CD4-positive, alpha-beta memory T cell (primary cell): ENCODE measurements at regions not wholly inside any gene's neighbourhood (a gene's known extent, or its start where the extent isn't known, plus 50 kb on each side); places are given as distances from the start of the nearest gene placed in this dataset.

Source experiments
- CTCF ChIA-PET: fragments of 350-600 bp; sonication (Branson Sonifier 250); formaldehyde crosslinking; loops from one replicate; lab custom pipeline; 2021; ENCODE audit warnings: inconsistent platforms; ENCODE audit not compliant: partially characterized antibody; lab: Charles Lee
- POLR2A ChIA-PET: fragments of 350-600 bp; sonication (Branson Sonifier 250); formaldehyde crosslinking; loops from one replicate; lab custom pipeline; 2021; ENCODE audit not compliant: partially characterized antibody; lab: Charles Lee
- DNase-seq, 5 donors: peaks; one replicate each; pipeline versions ENCODE4 v3.0.0 to v3.0.0-alpha.2; 2020 to 2022; ENCODE audit warnings: mixed read lengths in 1 of 5
- H3K27ac ChIP-seq: one replicate; pipeline ENCODE4 v1.7.0; 2013; ENCODE audit warnings: low read depth, low read length
- H3K27me3 ChIP-seq: 2 replicates; pipeline ENCODE4 v1.7.0; 2013; ENCODE audit warnings: mild to moderate bottlenecking, low read length, moderate library complexity; ENCODE audit not compliant: insufficient read depth
- H3K36me3 ChIP-seq: 2 replicates; pipeline ENCODE4 v1.7.0; 2013; ENCODE audit warnings: mild to moderate bottlenecking, low read length, moderate library complexity; ENCODE audit not compliant: insufficient read depth
- H3K4me1 ChIP-seq: 2 replicates; pipeline ENCODE4 v1.7.0; 2013; ENCODE audit warnings: mild to moderate bottlenecking, low read length, moderate library complexity; ENCODE audit not compliant: insufficient read depth
- H3K4me3 ChIP-seq, 2 donors: one replicate each; pipeline ENCODE4 v1.7.0; 2013; ENCODE audit warnings: low read length in 2 of 2, mild to moderate bottlenecking in 1 of 2
- H3K9me3 ChIP-seq, 2 donors: one replicate each; pipeline ENCODE4 v1.7.0; 2013; ENCODE audit warnings: low read length in 2 of 2, control low read depth in 1 of 2; ENCODE audit not compliant: control insufficient read depth in 1 of 2
- H3K27ac Mint-ChIP-seq, 7 donors: one replicate each; pipeline ENCODE4 v1.8.0; 2020 to 2021; ENCODE audit warnings: mixed read lengths in 7 of 7, mild to moderate bottlenecking in 6 of 7, inconsistent platforms in 3 of 7, moderate library complexity in 3 of 7
- H3K27me3 Mint-ChIP-seq, 2 donors: one replicate each; pipeline ENCODE4 v1.8.0; 2020 to 2021; ENCODE audit warnings: mixed read lengths in 2 of 2
- H3K36me3 Mint-ChIP-seq, 2 donors: one replicate each; pipeline ENCODE4 v1.8.0; 2020 to 2021; ENCODE audit warnings: mixed read lengths in 2 of 2, inconsistent platforms in 1 of 2, mild to moderate bottlenecking in 1 of 2
- H3K4me1 Mint-ChIP-seq, 4 donors: one replicate each; pipeline ENCODE4 v1.8.0; 2020 to 2021; ENCODE audit warnings: mixed read lengths in 4 of 4, mild to moderate bottlenecking in 1 of 4
- H3K4me3 Mint-ChIP-seq, 8 donors: one replicate each; pipeline ENCODE4 v1.8.0; 2020 to 2021; ENCODE audit warnings: mixed read lengths in 8 of 8, mild to moderate bottlenecking in 7 of 8, moderate library complexity in 6 of 8, inconsistent platforms in 3 of 8
- H3K9me3 Mint-ChIP-seq, 8 donors: one replicate each; pipeline ENCODE4 v1.8.0; 2020 to 2021; ENCODE audit warnings: mixed read lengths in 8 of 8, mild to moderate bottlenecking in 5 of 8, inconsistent platforms in 3 of 8, moderate library complexity in 1 of 8
- intact Hi-C: fragments of 100-400 bp; cut with micrococcal nuclease; formaldehyde crosslinking; loops from one replicate; pipeline ENCODE4 v1.15.1; 2023

DNA sequence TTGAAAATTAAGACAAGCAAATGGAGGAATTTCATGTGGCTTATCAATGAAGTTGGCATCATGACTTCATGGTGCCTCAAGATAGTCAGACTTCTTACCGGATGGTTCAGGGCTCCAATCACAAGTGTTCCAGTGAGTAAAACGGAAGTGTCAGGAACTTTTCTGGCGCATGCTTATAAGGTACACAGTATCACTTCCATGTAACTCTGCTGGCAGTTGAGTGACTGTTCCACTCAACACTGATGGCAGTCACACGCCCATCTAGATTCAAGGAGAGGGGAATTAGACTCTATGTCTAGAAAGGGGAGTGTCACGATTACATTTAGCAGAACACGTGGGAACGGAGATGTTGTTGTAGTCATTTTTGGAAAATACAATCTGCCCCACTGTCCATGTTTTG is 114.3 kb downstream of the KCTD15 start:
- H3K4me3 ChIP-seq: no peak overlapping the region
- POLR2A ChIA-PET: no interaction called here
- no peaks in the 10 kb centered on the region for H3K36me3 Mint-ChIP-seq
- no peak for DNase-seq
- H3K9me3 ChIP-seq: no peaks in the 10 kb centered on the region
- no peak overlapping the region for H3K27ac ChIP-seq
- no peak overlapping the region for H3K27ac Mint-ChIP-seq
- no peaks in the 10 kb centered on the region for H3K36me3 ChIP-seq
- CTCF ChIA-PET: no interaction called here
- H3K4me3 Mint-ChIP-seq: no peak overlapping the region
- no peaks in the 10 kb centered on the region for H3K4me1 ChIP-seq
- H3K27me3 ChIP-seq: no peaks in the 10 kb centered on the region
- H3K27me3 Mint-ChIP-seq: peaks cover 30 to 38% of the 10 kb centered on the region in 2 donors
- H3K4me1 Mint-ChIP-seq: peaks cover 0 to 7% (median 0%) of the 10 kb centered on the region in 4 donors
- H3K9me3 Mint-ChIP-seq: peaks cover 0 to 2% (median 1%) of the 10 kb centered on the region in 8 donors
- intact Hi-C loops: no loop called here

GRCh38 chr19:33914599-33914998 is 117.9 kb downstream of the KCTD15 start:
- Mint-ChIP-seq H3K27ac (no peak overlapping the region), H3K36me3 (no peaks in the 10 kb centered on the region)
- no peak overlapping the region for H3K27ac ChIP-seq

GRCh38 chr19:33916792-33917191 is 120.1 kb downstream of the KCTD15 start:
- POLR2A ChIA-PET: no interaction called here
- H3K27me3 Mint-ChIP-seq: peaks cover 14 to 35% of the 10 kb centered on the region in 2 donors
- CTCF ChIA-PET: no interaction called here

More at GRCh38 chr19:33914599-33914998, 117.9 kb downstream of the KCTD15 start:
- CTCF ChIA-PET: no interaction called here
- no peaks in the 10 kb centered on the region for H3K36me3 ChIP-seq
- DNase-seq: no peak
- H3K4me1 ChIP-seq: no peaks in the 10 kb centered on the region
- H3K4me3 ChIP-seq: no peak overlapping the region
- Mint-ChIP-seq H3K4me3 (no peak overlapping the region), H3K9me3 (peaks cover 0 to 6% (median 3%) of the 10 kb centered on the region in 8 donors), H3K4me1 (no peaks in the 10 kb centered on the region), H3K27me3 (peaks cover 14 to 38% of the 10 kb centered on the region in 2 donors)
- POLR2A ChIA-PET: no interaction called here
- no peaks in the 10 kb centered on the region for H3K27me3 ChIP-seq
- intact Hi-C loops: no loop called here
- H3K9me3 ChIP-seq: no peaks in the 10 kb centered on the region

GRCh38 chr19:33919291-33919690 is 122.6 kb downstream of the KCTD15 start:
- intact Hi-C loops: no loop called here
- H3K36me3 ChIP-seq: no peaks in the 10 kb centered on the region
- no peaks in the 10 kb centered on the region for H3K27me3 ChIP-seq
- ChIA-PET CTCF (no interaction called here), POLR2A (no interaction called here)
- H3K4me1 ChIP-seq: no peaks in the 10 kb centered on the region
- no peak overlapping the region for H3K27ac ChIP-seq
- H3K4me3 ChIP-seq: no peak overlapping the region
- Mint-ChIP-seq H3K9me3 (peaks cover 0 to 6% (median 2%) of the 10 kb centered on the region in 8 donors), H3K4me1 (no peaks in the 10 kb centered on the region), H3K4me3 (no peak overlapping the region), H3K27me3 (peaks cover 11 to 31% of the 10 kb centered on the region in 2 donors), H3K36me3 (no peaks in the 10 kb centered on the region), H3K27ac (no peak overlapping the region)
- no peaks in the 10 kb centered on the region for H3K9me3 ChIP-seq
- DNase-seq: no peak

More at GRCh38 chr19:33916792-33917191, 120.1 kb downstream of the KCTD15 start:
- Histone ChIP-seq H3K4me1 (no peaks in the 10 kb centered on the region), H3K27me3 (no peaks in the 10 kb centered on the region), H3K27ac (no peak overlapping the region), H3K9me3 (no peaks in the 10 kb centered on the region), H3K36me3 (no peaks in the 10 kb centered on the region), H3K4me3 (no peak overlapping the region)
- Mint-ChIP-seq H3K36me3 (no peaks in the 10 kb centered on the region), H3K9me3 (peaks cover 0 to 8% (median 2%) of the 10 kb centered on the region in 8 donors), H3K4me3 (no peak overlapping the region), H3K4me1 (no peaks in the 10 kb centered on the region), H3K27ac (no peak overlapping the region)
- intact Hi-C loops: no loop called here
- DNase-seq: no peak

DNA sequence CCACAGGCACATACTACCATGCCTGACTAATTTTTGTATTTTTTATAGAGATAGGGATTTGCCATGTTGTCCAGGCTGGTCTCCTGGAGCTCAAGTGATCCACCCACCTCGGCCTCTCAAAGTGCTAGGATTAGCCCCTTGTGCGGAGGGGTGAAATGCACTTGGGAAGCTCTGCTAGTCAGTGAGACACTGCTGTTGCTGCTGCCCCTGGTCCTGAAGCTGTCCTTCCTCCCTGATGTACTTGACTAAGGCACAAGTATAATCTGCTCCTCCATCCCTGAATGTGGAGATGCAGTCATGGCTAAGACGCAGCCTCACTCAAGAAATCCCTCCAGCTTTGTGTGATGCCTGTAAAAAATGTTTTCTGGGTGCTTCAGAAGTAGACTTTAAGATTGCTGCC is 124.5 kb downstream of the KCTD15 start:
- intact Hi-C loops: no loop called here

GRCh38 chr19:33926306-33926705 is 129.6 kb downstream of the KCTD15 start:
- Mint-ChIP-seq H3K36me3 (no peaks in the 10 kb centered on the region), H3K27me3 (peaks cover 15 to 22% of the 10 kb centered on the region in 2 donors), H3K9me3 (peaks cover 0 to 2% (median 0%) of the 10 kb centered on the region in 8 donors), H3K4me1 (no peaks in the 10 kb centered on the region), H3K4me3 (no peak overlapping the region), H3K27ac (no peak overlapping the region)
- intact Hi-C loops: no loop called here
- ChIA-PET CTCF (no interaction called here), POLR2A (no interaction called here)
- no peak overlapping the region for H3K27ac ChIP-seq
- no peaks in the 10 kb centered on the region for H3K4me1 ChIP-seq
- DNase-seq: no peak
- no peaks in the 10 kb centered on the region for H3K9me3 ChIP-seq
- no peaks in the 10 kb centered on the region for H3K36me3 ChIP-seq
- no peaks in the 10 kb centered on the region for H3K27me3 ChIP-seq
- H3K4me3 ChIP-seq: no peak overlapping the region

More for the DNA sequence above, 124.5 kb downstream of the KCTD15 start:
- no peak overlapping the region for H3K27ac Mint-ChIP-seq
- H3K4me1 Mint-ChIP-seq: no peaks in the 10 kb centered on the region
- H3K4me3 Mint-ChIP-seq: no peak overlapping the region
- peaks cover 0 to 6% (median 2%) of the 10 kb centered on the region in 8 donors for H3K9me3 Mint-ChIP-seq
- no peaks in the 10 kb centered on the region for H3K9me3 ChIP-seq
- no peaks in the 10 kb centered on the region for H3K36me3 Mint-ChIP-seq
- no peak for DNase-seq
- no peaks in the 10 kb centered on the region for H3K4me1 ChIP-seq
- H3K4me3 ChIP-seq: no peak overlapping the region
- CTCF ChIA-PET: no interaction called here
- peaks cover 11 to 25% of the 10 kb centered on the region in 2 donors for H3K27me3 Mint-ChIP-seq
- H3K27ac ChIP-seq: no peak overlapping the region
- no peaks in the 10 kb centered on the region for H3K36me3 ChIP-seq
- POLR2A ChIA-PET: no interaction called here
- no peaks in the 10 kb centered on the region for H3K27me3 ChIP-seq

DNA sequence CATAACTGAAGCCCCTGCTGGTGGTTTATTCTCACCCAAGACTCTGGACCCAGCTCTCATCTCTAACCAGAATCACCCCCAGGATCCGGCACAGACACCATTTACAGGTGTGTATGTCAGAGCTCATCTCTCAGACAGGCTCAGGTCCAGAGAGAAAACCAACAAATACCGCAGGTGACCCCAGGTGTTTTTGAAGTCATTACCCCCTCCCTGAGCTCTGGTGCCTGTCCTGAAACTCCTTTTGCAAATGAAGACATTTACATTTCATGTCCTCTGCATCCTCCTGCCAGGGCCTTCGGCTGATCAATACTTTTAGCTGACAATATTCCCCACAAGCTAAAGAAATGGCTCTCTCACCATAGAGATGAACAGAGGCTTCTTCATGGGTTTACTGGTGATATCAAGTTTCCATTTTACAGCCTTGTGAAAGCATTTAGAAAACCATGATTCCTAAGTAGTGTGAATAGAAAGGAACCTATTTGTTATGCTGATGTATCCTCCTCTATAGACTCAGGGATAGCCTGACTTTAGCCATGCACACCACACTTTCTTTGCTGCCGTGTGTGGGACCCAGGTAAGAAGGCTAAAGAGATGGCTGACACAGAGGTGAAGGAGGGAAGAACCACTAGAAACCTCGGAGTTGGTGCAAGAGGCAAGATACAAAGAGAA is 131.3 kb downstream of the KCTD15 start:
- POLR2A ChIA-PET: no interaction called here

More for the DNA sequence above, 131.3 kb downstream of the KCTD15 start:
- Mint-ChIP-seq H3K4me1 (no peaks in the 10 kb centered on the region), H3K27me3 (peaks cover 15 to 22% of the 10 kb centered on the region in 2 donors), H3K4me3 (no peak overlapping the region), H3K36me3 (no peaks in the 10 kb centered on the region), H3K9me3 (peaks cover 0 to under 1% (median 0%) of the 10 kb centered on the region in 8 donors), H3K27ac (no peak overlapping the region)
- H3K9me3 ChIP-seq: no peaks in the 10 kb centered on the region
- H3K27ac ChIP-seq: no peak overlapping the region
- no peaks in the 10 kb centered on the region for H3K27me3 ChIP-seq
- no peaks in the 10 kb centered on the region for H3K4me1 ChIP-seq
- CTCF ChIA-PET: no interaction called here
- H3K36me3 ChIP-seq: no peaks in the 10 kb centered on the region
- intact Hi-C loops: no loop called here
- no peak for DNase-seq
- no peak overlapping the region for H3K4me3 ChIP-seq
